ENCODE measurements at regions not wholly inside any gene's neighbourhood (a gene's known extent, or its start where the extent isn't known, plus 50 kb on each side); places are given as distances from the start of the nearest gene placed in this dataset.
"Not testable (repeated sequence)": the region's sequence is repeated elsewhere in the genome, so short reads cannot be mapped to it uniquely, and the experiment has no call there.

DNA sequence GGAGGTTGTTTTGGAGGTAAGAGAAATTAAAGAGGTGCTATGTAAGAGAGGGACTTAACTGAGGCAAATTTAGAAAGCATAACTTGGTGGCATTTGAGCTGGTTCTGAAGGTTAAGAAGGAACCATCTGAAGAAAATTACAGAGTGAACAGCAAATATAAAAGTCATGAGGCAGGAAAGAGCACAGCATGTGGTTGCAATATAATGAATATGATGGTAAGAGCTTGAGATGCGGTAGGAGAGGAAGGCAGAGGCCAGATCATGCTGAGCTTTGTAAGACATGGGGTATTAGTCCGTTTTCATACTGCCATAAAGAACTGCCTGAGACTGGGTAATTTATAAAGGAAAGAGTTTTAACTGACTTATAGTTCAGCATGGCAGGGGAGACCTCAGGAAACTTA lies 279.1 kb downstream of the UTRN start:
- H3K27ac ChIP-seq, result no peak overlapping the region
- intact Hi-C loops (cut with DNase I; ENCODE audit: low total_unique reads), result no loop called here
- DNase-seq, result no peak
- H3K9me3 ChIP-seq, result no peaks in the 10 kb centered on the region
- H3K4me1 ChIP-seq, result no peaks in the 10 kb centered on the region
- no peak overlapping the region for H3K4me3 ChIP-seq
- TF ChIP-seq, protein P1, sequence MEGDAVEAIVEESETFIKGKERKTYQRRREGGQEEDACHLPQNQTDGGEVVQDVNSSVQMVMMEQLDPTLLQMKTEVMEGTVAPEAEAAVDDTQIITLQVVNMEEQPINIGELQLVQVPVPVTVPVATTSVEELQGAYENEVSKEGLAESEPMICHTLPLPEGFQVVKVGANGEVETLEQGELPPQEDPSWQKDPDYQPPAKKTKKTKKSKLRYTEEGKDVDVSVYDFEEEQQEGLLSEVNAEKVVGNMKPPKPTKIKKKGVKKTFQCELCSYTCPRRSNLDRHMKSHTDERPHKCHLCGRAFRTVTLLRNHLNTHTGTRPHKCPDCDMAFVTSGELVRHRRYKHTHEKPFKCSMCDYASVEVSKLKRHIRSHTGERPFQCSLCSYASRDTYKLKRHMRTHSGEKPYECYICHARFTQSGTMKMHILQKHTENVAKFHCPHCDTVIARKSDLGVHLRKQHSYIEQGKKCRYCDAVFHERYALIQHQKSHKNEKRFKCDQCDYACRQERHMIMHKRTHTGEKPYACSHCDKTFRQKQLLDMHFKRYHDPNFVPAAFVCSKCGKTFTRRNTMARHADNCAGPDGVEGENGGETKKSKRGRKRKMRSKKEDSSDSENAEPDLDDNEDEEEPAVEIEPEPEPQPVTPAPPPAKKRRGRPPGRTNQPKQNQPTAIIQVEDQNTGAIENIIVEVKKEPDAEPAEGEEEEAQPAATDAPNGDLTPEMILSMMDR (IDR thresholded peaks at IDR 0.05), result no peak
- H3K36me3 ChIP-seq, result peaks cover 18 to 19% (median 19%) of the 10 kb centered on the region in 3 donors
- no peaks in the 10 kb centered on the region for H3K27me3 ChIP-seq

DNA sequence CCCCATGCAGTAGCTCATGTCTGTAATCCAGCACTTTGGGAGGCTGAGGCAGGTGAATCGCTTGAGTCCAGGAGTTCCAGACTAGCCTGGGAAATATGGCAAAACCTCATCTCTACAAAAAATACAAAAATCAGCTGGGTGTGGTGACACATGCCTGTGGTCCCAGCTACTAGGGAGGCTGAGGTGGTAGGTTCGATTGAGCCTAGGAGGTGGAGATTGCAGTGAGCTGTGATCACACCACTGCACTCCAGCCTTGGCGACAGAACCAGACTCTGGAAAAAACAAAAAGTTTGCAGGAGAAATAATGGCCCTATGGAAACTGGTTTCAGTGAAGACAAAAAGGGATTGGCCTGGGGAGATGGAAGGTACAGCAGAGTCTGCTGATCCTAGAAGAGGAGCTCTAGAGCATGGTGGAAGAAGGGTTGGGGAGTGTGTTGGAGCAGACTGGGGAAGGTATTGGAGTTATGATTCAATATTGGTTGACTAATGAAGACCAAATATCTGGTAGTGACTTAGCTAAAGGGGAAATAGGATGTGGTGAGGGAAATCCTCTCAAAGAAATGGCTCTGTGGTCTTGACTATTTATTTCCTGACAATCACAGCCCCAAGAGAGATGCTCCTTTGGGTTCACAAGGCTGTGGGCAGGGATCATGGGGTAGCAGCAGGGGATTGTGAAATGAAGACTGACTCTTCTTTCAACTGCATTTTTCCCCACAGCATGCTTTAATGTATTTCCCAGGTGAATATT lies 281.9 kb downstream of the UTRN start:
- no peaks in the 10 kb centered on the region for H3K4me1 ChIP-seq
- intact Hi-C loops (cut with DNase I; ENCODE audit: low total_unique reads), result no loop called here
- H3K36me3 ChIP-seq, result peaks cover 17 to 26% (median 25%) of the 10 kb centered on the region in 3 donors
- TF ChIP-seq, protein P1 (IDR thresholded peaks at IDR 0.05), result no peak
- H3K4me3 ChIP-seq, result no peak overlapping the region
- no peak overlapping the region for H3K27ac ChIP-seq
- H3K9me3 ChIP-seq, result no peaks in the 10 kb centered on the region
- H3K27me3 ChIP-seq, result no peaks in the 10 kb centered on the region
- DNase-seq, result no peak

DNA sequence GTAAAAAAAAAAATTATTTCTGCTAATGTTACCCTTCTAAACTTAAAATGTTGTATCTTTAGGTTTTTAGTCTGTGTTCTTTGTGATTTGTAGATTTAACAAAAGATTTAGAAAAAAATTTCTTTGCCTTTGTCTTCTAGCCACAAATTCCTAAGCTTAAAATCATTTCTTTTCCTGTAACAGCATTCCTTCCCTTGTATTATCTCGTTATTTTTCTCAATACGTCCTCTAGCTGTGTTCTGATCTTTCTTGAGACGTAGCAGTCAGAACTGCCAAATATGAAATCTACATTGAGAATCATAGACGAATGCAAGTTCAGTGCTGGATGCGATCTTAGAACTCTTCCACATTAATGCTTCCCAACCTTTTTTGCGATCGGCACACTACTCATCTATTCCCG lies 283.1 kb downstream of the UTRN start:
- no peaks in the 10 kb centered on the region for H3K4me1 ChIP-seq
- intact Hi-C loops (cut with DNase I; ENCODE audit: low total_unique reads), result no loop called here
- peaks cover 12 to 21% (median 20%) of the 10 kb centered on the region in 3 donors for H3K36me3 ChIP-seq
- H3K9me3 ChIP-seq, result no peaks in the 10 kb centered on the region
- H3K27me3 ChIP-seq, result no peaks in the 10 kb centered on the region
- H3K27ac ChIP-seq, result no peak overlapping the region
- DNase-seq, result no peak
- no peak overlapping the region for H3K4me3 ChIP-seq
- TF ChIP-seq, protein P1 (IDR thresholded peaks at IDR 0.05), result no peak

DNA sequence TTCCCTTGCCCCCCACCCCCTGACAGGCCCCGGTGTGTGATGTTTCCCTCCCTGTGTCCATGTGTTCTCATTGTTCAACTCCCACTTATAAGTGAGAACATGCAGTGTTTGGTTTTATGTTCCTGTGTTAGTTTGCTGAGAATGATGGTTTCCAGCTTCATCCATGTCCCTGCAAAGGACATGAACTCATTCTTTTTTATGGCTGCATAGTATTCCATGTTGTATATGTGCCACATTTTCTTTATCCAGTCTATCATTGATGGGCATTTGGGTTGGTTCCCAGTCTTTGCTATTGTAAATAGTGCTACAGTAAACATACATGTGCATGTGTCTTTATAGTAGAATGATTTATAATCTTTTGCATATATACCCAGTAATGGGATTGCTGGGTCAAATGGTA lies 287.4 kb downstream of the UTRN start:
- not testable (repeated sequence) for DNase-seq, H3K27ac ChIP-seq, H3K4me3 ChIP-seq

DNA sequence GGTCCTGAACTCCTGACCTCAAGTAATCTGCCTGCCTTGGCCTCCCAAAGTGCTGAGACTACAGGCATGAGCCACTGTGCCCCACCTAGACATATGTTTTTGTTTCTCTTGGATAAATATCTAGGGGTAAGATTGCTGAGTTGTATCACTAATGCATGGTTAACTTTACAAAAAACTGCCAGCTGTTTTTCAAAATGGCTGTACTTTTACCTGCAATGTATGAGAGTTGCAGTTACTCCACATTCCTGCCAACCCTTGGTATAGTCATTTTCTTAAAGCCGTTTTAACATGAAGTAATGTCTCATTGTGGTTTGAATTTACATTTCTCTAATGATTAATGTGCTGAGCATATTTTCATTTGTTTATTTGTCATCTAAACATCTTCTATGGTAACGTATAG lies 289.7 kb downstream of the UTRN start:
- no peak for DNase-seq
- Histone ChIP-seq H3K36me3 (peaks cover 17 to 28% (median 25%) of the 10 kb centered on the region in 3 donors), H3K4me1 (no peaks in the 10 kb centered on the region), H3K27me3 (no peaks in the 10 kb centered on the region), H3K9me3 (no peaks in the 10 kb centered on the region), H3K27ac (no peak overlapping the region), H3K4me3 (no peak overlapping the region)
- intact Hi-C loops (cut with DNase I; ENCODE audit: low total_unique reads), result no loop called here
- TF ChIP-seq, protein P1 (IDR thresholded peaks at IDR 0.05), result no peak

More for the DNA sequence above, 287.4 kb downstream of the UTRN start:
- H3K9me3 ChIP-seq; intact Hi-C loops (cut with DNase I; ENCODE audit: low total_unique reads); H3K4me1 ChIP-seq; H3K27me3 ChIP-seq: not testable (repeated sequence)
- peaks cover 13 to 23% (median 19%) of the 10 kb centered on the region in 3 donors for H3K36me3 ChIP-seq

DNA sequence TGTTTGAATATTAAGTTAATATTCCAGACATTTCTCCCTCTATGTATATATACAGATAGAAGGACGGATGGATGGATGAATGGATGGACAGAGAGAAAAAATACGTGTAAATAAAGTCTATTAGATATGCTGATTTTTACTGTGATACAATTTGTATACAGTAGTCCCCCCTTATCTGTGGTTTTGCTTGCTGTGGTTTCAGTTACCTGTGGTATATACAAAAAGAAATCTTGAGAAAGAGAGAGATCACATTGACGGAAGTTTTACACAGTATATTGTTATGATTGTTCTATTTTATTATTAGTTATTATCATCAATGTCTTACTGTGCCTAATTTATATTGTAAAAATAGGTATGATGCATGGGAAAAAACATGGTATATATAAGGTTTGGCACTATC lies 290.2 kb downstream of the UTRN start:
- TF ChIP-seq, protein P1 (IDR thresholded peaks at IDR 0.05), result no peak
- Histone ChIP-seq H3K4me3 (no peak overlapping the region), H3K9me3 (no peaks in the 10 kb centered on the region), H3K27ac (no peak overlapping the region), H3K27me3 (no peaks in the 10 kb centered on the region), H3K36me3 (peaks cover 16 to 26% (median 24%) of the 10 kb centered on the region in 3 donors), H3K4me1 (no peaks in the 10 kb centered on the region)
- intact Hi-C loops (cut with DNase I; ENCODE audit: low total_unique reads), result no loop called here
- DNase-seq, result no peak

All from tibial artery (tissue), 4 donors.